GM12873 (cell line): ENCODE measurements at regions not wholly inside any gene's neighbourhood (a gene's known extent, or its start where the extent isn't known, plus 50 kb on each side); places are given as distances from the start of the nearest gene placed in this dataset.

Source experiments
- CTCF ChIP-seq: IDR thresholded peaks from 2 replicates; pipeline ENCODE4 v1.5.1; 2012; ENCODE audit warnings: low read depth, mild to moderate bottlenecking, moderate library complexity, low read length, control low read depth; ENCODE audit not compliant: insufficient read depth; ENCODE audit errors: missing control alignments

GRCh38 chr5:120767178-120767820, 303.2 kb downstream of the PRR16 start:
- TF ChIP-seq CTCF: no peak

- TF ChIP-seq CTCF: no peak
Measured at GRCh38 chr5:120769312-120769872, 305.3 kb downstream of the PRR16 start.

DNA sequence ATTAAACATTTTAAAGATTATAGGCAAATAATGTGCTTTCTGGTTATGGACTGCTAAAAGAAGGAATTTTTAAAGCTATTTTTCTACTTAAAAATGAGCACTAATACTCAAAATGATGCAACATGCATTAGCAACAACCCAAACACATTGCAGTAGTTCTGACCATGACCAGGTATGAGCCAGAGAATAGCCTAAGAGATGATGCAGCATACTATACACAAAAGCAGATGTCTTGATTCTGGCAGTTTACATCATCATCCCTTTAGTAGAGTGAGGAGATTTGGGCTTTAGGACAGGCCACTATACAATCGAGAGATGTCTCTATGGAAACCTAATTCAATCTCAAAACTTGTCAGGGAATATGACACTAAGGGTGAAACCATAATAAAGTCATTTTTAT, 307.1 kb downstream of the PRR16 start:
- TF ChIP-seq CTCF: no peak

GRCh38 chr5:120778491-120779484, 314.7 kb downstream of the PRR16 start:
- no peak for TF ChIP-seq CTCF

DNA sequence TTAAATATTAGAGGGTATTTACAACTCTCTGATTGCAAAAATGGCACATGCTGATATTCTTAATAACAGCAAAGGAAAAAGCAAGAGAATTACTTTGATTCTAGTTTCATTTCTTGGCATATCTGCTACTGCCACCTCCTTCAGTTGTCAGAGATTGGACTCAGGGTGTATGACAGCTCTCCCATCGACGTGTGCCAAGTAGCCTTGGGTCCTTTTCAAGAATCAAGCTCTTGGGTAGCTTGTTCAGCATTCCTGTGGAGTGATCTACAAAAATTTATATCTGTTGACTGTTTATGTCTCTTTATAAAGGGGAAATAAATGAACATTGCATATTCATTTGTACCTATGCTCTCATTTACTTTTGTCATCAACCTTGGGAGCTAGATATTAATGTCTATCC, 315.6 kb downstream of the PRR16 start:
- TF ChIP-seq CTCF: no peak

- TF ChIP-seq CTCF: no peak
Measured at GRCh38 chr5:120788481-120788880, 324.4 kb downstream of the PRR16 start.

GRCh38 chr5:120789918-120790317, 325.8 kb downstream of the PRR16 start:
- no peak for TF ChIP-seq CTCF
